DOHH2 (cell line): ENCODE measurements at regions not wholly inside any gene's neighbourhood (a gene's known extent, or its start where the extent isn't known, plus 50 kb on each side); places are given as distances from the start of the nearest gene placed in this dataset.

Experiments
- H3F3A ChIP-seq: fragments of 200-600 bp; sonication (generic), shearing (Covaris generic); 2 replicates; pipeline ENCODE4 v1.6.0; 2016; ENCODE audit warnings: antibody characterized with exemption, mild to moderate bottlenecking; ENCODE audit not compliant: control insufficient read depth, insufficient read depth
- H3K27ac ChIP-seq: fragments of 200-600 bp; sonication (generic); 2 replicates; pipeline ENCODE4 v1.5.1; 2014; ENCODE audit warnings: low read depth, mild to moderate bottlenecking, low read length, moderate library complexity
- H3K27me3 ChIP-seq: fragments of 200-600 bp; sonication (generic); 2 replicates; pipeline ENCODE4 v1.6.1; 2014; ENCODE audit warnings: mild to moderate bottlenecking, low read length, mixed read lengths; ENCODE audit not compliant: control insufficient read depth
- H3K36me3 ChIP-seq: fragments of 200-600 bp; sonication (generic); 2 replicates; pipeline ENCODE4 v1.6.1; 2014; ENCODE audit warnings: mild to moderate bottlenecking, low read length, moderate library complexity, mixed read lengths; ENCODE audit not compliant: control insufficient read depth
- H3K4me1 ChIP-seq: fragments of 200-600 bp; sonication (generic); 2 replicates; pipeline ENCODE4 v1.6.1; 2014; ENCODE audit warnings: mild to moderate bottlenecking, low read length, mixed read lengths; ENCODE audit not compliant: control insufficient read depth
- H3K4me2 ChIP-seq: fragments of 200-600 bp; sonication (generic); 2 replicates; pipeline ENCODE4 v1.6.0; 2014; ENCODE audit warnings: mild to moderate bottlenecking, low read length, moderate library complexity
- H3K4me3 ChIP-seq: fragments of 200-600 bp; sonication (generic); 2 replicates; pipeline ENCODE4 v1.5.1; 2014; ENCODE audit warnings: mild to moderate bottlenecking, low read length, mixed read lengths
- H3K79me2 ChIP-seq: fragments of 200-600 bp; sonication (generic); 2 replicates; pipeline ENCODE4 v1.6.1; 2014; ENCODE audit warnings: mild to moderate bottlenecking, low read length, mixed read lengths; ENCODE audit not compliant: control insufficient read depth
- H3K9me2 ChIP-seq: fragments of 200-600 bp; sonication (generic); replicated peaks from 2 replicates; pipeline ENCODE4 v1.6.1; 2014; ENCODE audit warnings: mild to moderate bottlenecking, low read length, mixed read lengths; ENCODE audit not compliant: control insufficient read depth
- H3K9me3 ChIP-seq: fragments of 200-600 bp; sonication (generic); 2 replicates; pipeline ENCODE4 v1.6.1; 2014; ENCODE audit warnings: antibody characterized with exemption, low read length, mixed read lengths; ENCODE audit not compliant: control insufficient read depth, insufficient read depth
- H4K20me1 ChIP-seq: fragments of 200-600 bp; sonication (generic); 2 replicates; pipeline ENCODE4 v1.6.0; 2014; ENCODE audit warnings: low read depth, mild to moderate bottlenecking, antibody characterized with exemption, low read length, moderate library complexity; ENCODE audit not compliant: control insufficient read depth, insufficient read depth
- EZH2phosphoT487 ChIP-seq: fragments of 200-600 bp; sonication (generic); IDR thresholded peaks from 2 replicates; pipeline ENCODE4 v1.6.1; 2017; ENCODE audit warnings: borderline replicate concordance, mild to moderate bottlenecking, antibody characterized with exemption, low read length, moderate library complexity, mixed read lengths
- TF ChIP-seq, protein P1 (sequence below): fragments of 200-600 bp; sonication (generic); IDR thresholded peaks from one replicate; pipeline ENCODE4 v1.5.1; 2014; ENCODE audit warnings: antibody characterized with exemption, mild to moderate bottlenecking, low read depth, low read length; ENCODE audit not compliant: poor library complexity, severe bottlenecking

DNA sequence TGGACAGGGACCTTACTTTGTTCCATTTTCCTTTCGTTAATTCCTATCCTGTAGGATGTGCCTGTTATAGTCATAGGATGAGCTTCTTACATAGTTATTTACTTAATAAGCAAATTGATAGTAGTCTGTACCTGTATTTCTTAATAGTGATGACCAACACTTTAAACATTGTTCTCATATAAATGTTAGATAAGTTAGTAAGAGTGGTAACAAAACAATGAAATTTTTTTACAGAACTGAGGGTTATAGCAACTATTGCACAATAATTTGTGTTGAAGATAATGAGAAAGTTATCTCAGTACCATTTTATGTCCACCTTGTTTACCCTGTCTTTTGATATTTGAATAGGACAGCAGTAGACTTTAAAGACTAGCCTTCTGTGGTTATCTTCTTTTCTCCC, 162.9 kb upstream of the ELL2 start:
- Histone ChIP-seq H3K4me1 (no peaks in the 10 kb centered on the region), H3K4me2 (no peak overlapping the region), H3K27ac (no peak overlapping the region)

DNA sequence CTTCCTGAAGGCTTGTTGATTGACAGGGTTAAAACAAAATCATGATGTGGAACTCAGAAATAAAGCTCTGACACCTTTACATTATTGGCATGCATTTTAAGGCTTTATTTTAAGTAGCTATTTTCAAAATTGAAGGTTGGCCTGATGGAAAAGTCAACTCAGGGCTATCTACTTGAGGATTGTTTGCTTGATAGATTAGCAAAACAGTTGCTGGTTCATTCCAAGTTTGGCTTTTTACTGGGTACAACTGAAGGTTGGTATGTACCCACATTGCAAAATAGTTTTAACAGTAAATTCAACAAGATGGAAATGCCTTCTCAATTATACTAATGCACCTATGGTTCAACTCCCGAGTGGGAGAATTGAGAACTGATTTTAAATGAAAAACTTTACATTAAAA, 161.8 kb upstream of the ELL2 start:
- Histone ChIP-seq H3K4me3 (no peak overlapping the region), H3K9me3 (no peaks in the 10 kb centered on the region), H3K36me3 (no peaks in the 10 kb centered on the region), H3K4me1 (no peaks in the 10 kb centered on the region), H3K4me2 (no peak overlapping the region), H3K27ac (no peak overlapping the region), H3K27me3 (no peaks in the 10 kb centered on the region), H3K9me2 (no peaks in the 10 kb centered on the region), H3K79me2 (no peaks in the 10 kb centered on the region), H3F3A (no peaks in the 10 kb centered on the region), H4K20me1 (no peaks in the 10 kb centered on the region)
- TF ChIP-seq, protein P1, sequence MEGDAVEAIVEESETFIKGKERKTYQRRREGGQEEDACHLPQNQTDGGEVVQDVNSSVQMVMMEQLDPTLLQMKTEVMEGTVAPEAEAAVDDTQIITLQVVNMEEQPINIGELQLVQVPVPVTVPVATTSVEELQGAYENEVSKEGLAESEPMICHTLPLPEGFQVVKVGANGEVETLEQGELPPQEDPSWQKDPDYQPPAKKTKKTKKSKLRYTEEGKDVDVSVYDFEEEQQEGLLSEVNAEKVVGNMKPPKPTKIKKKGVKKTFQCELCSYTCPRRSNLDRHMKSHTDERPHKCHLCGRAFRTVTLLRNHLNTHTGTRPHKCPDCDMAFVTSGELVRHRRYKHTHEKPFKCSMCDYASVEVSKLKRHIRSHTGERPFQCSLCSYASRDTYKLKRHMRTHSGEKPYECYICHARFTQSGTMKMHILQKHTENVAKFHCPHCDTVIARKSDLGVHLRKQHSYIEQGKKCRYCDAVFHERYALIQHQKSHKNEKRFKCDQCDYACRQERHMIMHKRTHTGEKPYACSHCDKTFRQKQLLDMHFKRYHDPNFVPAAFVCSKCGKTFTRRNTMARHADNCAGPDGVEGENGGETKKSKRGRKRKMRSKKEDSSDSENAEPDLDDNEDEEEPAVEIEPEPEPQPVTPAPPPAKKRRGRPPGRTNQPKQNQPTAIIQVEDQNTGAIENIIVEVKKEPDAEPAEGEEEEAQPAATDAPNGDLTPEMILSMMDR: no peak
- TF ChIP-seq EZH2phosphoT487: no peak

More for the DNA sequence above, 162.9 kb upstream of the ELL2 start:
- no peaks in the 10 kb centered on the region for H4K20me1 ChIP-seq
- H3K36me3 ChIP-seq: no peaks in the 10 kb centered on the region
- H3K79me2 ChIP-seq: no peaks in the 10 kb centered on the region
- H3K9me2 ChIP-seq: no peaks in the 10 kb centered on the region
- H3K27me3 ChIP-seq: no peaks in the 10 kb centered on the region
- no peaks in the 10 kb centered on the region for H3K9me3 ChIP-seq
- no peak overlapping the region for H3K4me3 ChIP-seq
- TF ChIP-seq, protein P1: no peak
- no peak for TF ChIP-seq EZH2phosphoT487
- H3F3A ChIP-seq: no peaks in the 10 kb centered on the region

DNA sequence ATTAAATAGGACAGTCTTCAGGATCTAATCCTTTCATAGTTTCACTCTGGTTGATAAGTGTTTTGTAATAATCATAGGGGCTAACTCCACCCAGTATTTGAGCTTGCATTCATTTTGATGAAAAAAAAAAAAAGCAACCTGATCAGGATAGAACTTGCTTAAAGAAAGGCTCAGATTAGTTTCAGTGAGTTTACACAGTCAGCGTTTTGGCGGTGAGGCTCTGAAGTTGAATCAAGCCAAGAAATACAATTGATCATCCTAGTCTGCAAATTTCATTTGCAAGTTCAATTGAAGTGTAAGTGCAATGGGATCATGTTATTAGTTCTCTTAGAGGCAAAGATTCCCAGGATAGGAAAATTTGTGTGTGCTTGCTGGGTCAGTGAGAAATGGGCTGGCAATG, 159.7 kb upstream of the ELL2 start:
- Histone ChIP-seq H3K79me2 (no peaks in the 10 kb centered on the region), H3K36me3 (no peaks in the 10 kb centered on the region), H3K4me3 (no peak overlapping the region), H3K9me3 (no peaks in the 10 kb centered on the region), H3K9me2 (no peaks in the 10 kb centered on the region), H3K27me3 (no peaks in the 10 kb centered on the region), H3F3A (no peaks in the 10 kb centered on the region), H3K4me2 (no peak overlapping the region), H4K20me1 (no peaks in the 10 kb centered on the region), H3K27ac (no peak overlapping the region), H3K4me1 (no peaks in the 10 kb centered on the region)
- no peak for TF ChIP-seq EZH2phosphoT487
- TF ChIP-seq, protein P1: no peak

DNA sequence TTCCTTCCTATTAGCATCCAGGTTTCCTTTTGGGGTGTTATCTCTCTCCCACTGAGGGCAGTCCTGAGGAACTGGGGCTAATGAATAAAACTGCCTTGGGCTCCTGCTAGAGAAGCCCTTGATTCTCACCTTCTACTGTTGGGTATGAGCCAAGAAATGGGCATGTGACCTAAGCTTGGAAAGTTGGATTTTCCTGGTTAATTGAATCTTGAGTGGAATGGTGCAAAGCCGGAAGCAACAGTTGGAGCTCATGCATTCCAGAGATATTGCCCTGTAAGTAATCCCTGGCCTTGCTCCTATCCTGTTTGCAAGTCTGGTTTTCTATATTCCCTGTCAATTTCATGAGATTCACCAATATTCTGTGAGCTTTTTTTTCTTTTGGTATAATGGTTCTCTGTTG, 158.5 kb upstream of the ELL2 start:
- Histone ChIP-seq H3K27ac (no peak overlapping the region), H3F3A (no peaks in the 10 kb centered on the region), H3K79me2 (no peaks in the 10 kb centered on the region), H3K27me3 (no peaks in the 10 kb centered on the region), H3K9me2 (no peaks in the 10 kb centered on the region), H4K20me1 (no peaks in the 10 kb centered on the region), H3K4me3 (no peak overlapping the region), H3K4me1 (no peaks in the 10 kb centered on the region), H3K9me3 (no peaks in the 10 kb centered on the region), H3K4me2 (no peak overlapping the region), H3K36me3 (no peaks in the 10 kb centered on the region)
- TF ChIP-seq EZH2phosphoT487: no peak
